HPDE6-E6E7 (cell line): ENCODE measurements at regions not wholly inside any gene's neighbourhood (a gene's known extent, or its start where the extent isn't known, plus 50 kb on each side); places are given as distances from the start of the nearest gene placed in this dataset.

Experiments
- DNase-seq: peaks from one replicate; pipeline ENCODE4 v3.0.0; 2011; ENCODE audit warnings: missing footprints; ENCODE audit errors: extremely low spot score

DNA sequence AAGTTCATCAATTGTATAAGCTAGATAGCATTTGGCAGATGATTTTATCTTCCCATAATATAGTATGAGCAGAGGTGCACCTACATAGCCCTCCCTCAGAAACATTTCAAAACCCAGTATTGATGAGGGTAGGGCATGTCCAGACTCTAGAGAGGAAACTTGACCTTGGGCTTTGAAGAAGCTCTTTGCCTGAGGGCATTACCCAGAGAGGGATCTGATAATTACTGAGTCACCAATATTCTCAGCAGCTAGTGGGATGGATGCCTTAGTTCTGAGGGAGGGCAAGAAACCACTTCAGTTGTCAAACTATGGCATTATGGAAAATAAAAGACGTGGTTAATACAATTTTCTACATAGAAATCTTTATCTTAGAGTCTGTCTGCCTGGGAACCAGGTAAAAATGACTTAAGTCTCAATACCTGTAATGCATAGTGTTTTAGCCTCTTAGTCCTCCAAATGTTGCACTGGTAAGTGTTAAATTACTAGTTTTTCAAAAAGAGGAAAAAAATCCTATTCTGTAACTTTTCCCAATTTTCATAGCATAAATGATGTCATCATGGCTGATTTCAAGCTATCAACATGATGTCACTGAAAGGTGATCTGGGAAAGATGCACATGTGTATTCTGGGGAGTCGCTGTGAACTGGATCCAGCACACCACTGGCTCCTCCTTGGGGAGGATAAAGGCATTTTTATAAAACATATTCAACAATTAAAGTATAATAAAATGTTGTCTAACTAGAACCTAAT, 809.0 kb downstream of the KCTD16 start:
- DNase-seq = no peak

DNA sequence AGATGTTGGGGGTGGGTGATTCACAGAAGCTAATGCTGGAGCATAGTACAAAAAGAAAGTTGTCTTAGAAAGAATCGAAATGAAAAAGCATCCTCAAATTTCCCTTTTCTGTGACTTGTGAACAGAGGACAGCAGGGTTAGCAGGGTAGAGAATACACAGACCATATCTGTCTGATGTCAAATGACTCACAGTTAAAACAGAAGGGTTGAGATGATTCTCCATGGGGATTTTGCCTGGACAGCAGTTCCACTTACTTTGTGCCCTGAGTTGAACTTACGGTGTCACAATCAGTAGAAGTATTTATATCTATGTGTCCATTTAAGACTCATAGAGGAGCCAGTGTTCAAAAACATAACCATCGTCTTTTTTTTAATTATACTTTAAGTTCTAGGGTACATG, 801.6 kb downstream of the KCTD16 start:
- no peak for DNase-seq

DNA sequence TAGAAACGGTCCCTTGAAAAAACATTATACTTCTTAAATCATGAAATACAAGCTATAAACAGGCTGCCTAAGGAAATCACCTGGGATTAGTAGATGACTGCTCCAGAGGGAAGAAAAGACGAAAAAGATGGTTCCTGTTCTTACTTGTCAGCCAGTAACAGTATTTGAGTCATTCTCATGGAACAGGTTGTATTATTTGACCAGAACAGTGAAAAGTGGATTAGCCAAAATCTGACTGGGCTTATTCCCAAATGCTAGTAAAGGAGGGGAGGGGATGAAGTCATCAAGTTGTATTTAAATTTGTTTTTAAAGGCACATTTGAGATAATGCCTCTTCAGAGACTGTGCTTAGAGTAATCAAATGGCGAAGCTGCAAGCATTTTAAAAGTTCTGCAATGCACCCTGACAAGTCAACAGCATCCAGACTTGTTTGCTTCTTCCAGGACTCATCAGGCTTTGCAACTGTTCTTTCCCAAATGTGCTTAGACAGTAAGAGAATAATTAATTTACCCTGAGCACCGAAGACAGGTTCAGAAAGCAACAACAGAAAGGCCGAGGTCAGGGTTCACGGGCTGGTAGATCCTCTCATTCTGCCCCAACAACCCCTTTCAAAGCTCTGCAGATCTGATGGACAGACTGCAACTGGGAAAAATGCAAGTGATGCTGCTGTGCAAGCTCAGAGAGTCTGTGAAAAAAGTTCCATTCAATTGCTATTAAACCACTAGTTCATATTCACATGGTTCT, 800.6 kb downstream of the KCTD16 start:
- DNase-seq = no peak

DNA sequence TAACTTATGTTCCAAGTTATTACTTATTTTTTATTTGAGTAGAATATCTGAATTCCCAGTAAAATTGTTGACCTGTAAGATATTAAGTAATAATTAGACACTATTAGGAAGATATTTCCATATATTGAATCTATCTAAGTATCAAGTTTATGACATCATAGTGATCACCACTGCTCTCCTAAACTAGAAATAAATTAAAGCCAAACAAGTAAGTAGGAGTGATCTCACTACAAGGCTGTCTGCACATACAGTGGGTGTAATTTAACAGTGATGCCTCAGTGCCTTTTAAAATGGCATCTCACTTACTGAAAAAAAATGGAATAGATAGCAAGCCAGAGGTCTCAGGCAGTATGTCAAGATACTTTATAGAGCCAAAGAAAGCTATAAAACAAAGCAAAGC, 789.6 kb downstream of the KCTD16 start:
- no peak for DNase-seq

DNA sequence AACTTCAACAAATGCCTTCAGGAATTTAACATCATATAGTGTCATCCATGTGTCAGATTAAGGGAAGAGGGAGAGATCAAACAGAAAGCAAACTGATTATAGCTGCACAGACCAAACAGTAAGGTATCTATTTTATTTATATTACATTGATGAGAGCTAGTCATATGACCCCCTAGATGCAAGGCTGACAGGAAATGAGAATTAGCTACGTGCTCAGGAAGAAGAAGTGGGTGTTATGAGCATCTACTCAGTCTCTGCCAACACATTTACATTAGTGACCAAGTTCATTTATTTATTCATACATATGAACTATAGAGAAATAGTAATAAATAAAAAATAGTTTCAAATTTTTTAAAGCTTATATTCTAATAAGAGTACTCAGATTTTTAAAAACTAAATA, 787.3 kb downstream of the KCTD16 start:
- no peak for DNase-seq

GRCh38 chr5:144950996-144951395, 780.3 kb downstream of the KCTD16 start:
- no peak for DNase-seq

- DNase-seq = no peak
These were observed 776.4 kb downstream of the KCTD16 start for GRCh38 chr5:144947023-144947422.

- no peak for DNase-seq
These were observed 774.8 kb downstream of the KCTD16 start for GRCh38 chr5:144945503-144945902.

DNA sequence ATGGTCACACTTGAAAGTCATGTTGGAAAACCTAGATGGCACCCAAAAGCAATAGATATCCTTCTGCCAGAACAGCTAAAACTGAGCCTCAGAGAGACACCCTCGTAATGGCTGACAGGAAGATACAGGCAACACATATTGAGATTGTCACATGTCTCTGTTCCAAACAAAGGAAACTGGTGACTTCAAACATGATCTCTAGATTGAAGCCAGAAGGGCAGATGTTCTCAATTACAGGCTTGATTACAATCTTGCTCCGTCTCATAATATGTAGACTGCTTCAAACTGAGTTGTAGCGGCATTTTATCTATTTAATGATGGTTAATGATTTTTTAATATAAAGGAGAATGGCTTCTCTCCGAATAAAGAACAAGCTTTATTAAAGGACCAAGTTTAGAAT, 774.3 kb downstream of the KCTD16 start:
- DNase-seq = no peak

DNA sequence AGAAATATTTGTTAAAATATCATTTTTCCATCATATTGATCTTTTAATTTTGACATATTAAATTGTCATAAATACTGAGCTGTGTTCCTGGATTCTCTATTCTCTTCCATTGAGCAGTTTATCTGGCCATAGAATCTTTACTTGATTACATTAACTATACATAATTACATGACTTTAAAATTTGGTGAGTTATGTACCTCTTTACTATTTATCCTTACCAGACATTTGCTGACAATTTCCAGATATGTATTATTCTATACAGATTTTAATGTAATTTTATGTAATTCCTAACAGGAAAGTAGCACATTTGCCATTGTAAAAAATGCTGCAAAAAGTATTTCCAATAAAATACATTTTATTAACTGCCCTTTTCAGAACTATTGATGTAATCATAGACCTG, 770.3 kb downstream of the KCTD16 start:
- no peak for DNase-seq

GRCh38 chr5:144918371-144918770, 747.7 kb downstream of the KCTD16 start:
- no peak for DNase-seq

GRCh38 chr5:144915452-144915851, 744.8 kb downstream of the KCTD16 start:
- DNase-seq = no peak

GRCh38 chr5:144913661-144914060, 743.0 kb downstream of the KCTD16 start:
- no peak for DNase-seq

DNA sequence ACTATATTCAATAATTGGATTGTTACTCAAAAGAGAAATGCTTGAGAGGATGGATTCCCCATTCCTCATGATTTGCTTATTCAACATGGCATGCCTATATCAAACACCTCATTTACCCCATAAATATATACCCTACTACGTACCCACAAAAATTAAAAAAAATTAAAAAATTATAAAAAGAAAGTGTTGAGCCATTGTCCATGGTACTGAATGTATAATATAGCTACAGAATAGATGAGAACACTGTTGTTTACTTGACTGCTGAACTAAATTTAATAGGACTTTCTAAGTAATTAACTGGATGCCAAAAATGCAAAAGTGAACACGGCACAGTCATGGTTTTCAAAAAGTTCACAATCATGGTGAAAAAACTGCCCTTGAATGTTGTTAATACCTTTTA, 725.8 kb downstream of the KCTD16 start:
- no peak for DNase-seq

- DNase-seq = no peak
These were observed 716.0 kb downstream of the KCTD16 start for GRCh38 chr5:144886668-144887067.

DNA sequence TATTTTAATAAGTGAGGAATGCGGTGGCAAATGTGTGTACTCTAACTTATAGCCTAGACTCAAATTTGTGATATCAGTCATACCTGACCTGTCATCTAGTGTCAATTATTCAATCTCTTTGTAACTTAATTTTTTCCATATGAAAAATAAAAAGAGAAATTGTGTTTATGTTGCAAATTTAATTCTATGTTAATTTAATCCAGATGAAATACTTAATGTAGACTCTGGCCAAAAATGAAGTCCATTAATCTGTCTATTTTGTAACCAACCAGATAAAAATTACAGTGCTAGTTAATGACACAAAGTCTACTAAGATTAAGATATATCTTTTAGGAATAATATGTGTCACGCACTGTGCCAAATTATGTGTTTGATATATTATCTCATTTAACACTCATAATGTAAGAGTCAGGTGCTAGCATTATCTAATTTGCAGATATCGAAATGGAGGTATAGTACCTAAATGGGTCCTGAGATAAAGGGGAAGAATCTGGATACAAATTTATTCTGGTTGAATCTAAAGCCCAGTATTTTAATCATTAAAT, 712.1 kb downstream of the KCTD16 start:
- no peak for DNase-seq

- DNase-seq = no peak
These were observed 709.8 kb downstream of the KCTD16 start for GRCh38 chr5:144880513-144880912.

DNA sequence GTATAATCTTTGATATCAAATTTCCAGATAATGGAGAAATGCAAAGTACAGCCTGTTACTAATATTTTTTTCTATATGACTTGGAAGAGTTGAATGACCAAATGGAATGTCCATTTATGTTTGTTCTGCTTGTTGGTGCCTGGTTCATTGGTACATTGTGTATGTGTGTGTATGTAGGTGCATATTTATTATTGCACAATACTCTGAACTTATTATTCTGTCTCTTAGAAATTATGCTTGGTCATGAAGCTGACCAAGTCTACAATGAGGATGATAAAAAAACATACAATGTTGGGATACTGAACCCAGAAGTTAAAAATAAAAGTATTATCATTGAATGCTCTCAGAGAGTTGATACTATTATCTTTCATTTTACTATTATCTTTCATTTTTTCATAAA, 706.3 kb downstream of the KCTD16 start:
- DNase-seq = no peak

GRCh38 chr5:144873076-144873475, 702.4 kb downstream of the KCTD16 start:
- DNase-seq = no peak

DNA sequence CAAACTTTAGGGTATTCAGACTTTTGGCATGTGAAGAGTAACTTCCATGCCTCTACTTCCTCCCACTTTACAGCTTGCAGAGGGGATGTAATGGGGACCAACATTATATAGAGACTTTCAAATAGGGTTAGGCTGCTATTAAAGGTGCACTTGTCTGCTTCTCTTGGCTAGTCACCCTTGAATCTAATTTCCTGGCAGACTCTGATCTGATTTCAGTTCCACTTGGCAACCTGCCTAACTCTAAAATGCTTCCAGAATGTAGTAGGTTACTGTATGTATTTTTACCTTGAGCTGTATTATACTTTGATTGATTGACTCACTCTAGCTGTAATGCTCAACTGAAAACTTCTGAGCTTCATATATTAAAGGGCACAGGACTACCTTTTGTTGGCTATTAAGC, 693.4 kb downstream of the KCTD16 start:
- DNase-seq = no peak

- no peak for DNase-seq
These were observed 686.8 kb downstream of the KCTD16 start for GRCh38 chr5:144857454-144857853.

DNA sequence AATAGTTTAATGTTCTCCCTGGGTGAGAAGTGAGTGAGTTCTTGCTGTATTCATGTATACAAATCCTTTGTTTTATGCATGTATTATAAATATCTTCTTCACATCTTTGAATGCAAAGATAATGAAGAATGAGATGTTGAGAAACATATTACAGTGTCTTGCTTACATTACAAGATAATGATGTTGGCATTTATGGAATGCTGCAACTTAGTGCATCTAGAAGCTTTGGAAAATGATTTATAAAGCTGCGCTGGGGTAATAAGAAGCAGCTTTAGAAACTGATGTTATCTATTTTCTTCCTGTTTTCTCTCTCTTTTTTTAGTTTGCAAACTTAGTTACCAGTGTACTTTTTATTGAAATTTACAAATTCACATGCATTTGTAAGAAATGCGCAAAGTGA, 673.4 kb downstream of the KCTD16 start:
- no peak for DNase-seq

GRCh38 chr5:144832416-144832815, 661.7 kb downstream of the KCTD16 start:
- DNase-seq = no peak
